Activated naive CD8-positive, alpha-beta T cell treated with anti-CD3 and anti-CD28 coated beads, Interleukin-2, amount 10 ng/mL, durations not matched to agents 7 days and 5 days (primary cell): ENCODE measurements at regions not wholly inside any gene's neighbourhood (a gene's known extent, or its start where the extent isn't known, plus 50 kb on each side); places are given as distances from the start of the nearest gene placed in this dataset.
"Not testable (repeated sequence)": the region's sequence is repeated elsewhere in the genome, so short reads cannot be mapped to it uniquely, and the experiment has no call there.

Experiments used
- ATAC-seq: fragments of 150-1000 bp; cut with Tn5 transposase; one replicate; pipeline ENCODE4 v1.10.0; 2021; ENCODE audit warnings: low read depth, moderate library complexity
- POLR2A ChIA-PET: fragments of 350-600 bp; sonication (Branson Sonifier 250); formaldehyde crosslinking; loops from one replicate; lab custom pipeline; 2021; ENCODE audit warnings: antibody characterized with exemption; lab: Charles Lee
- DNase-seq: peaks from one replicate; pipeline ENCODE4 v3.0.0; 2021
- H3K27ac Mint-ChIP-seq: one replicate; pipeline ENCODE4 v1.8.0; 2022; ENCODE audit warnings: mild to moderate bottlenecking, mixed read lengths
- H3K27me3 Mint-ChIP-seq: one replicate; pipeline ENCODE4 v1.8.0; 2022; ENCODE audit warnings: mild to moderate bottlenecking, moderate library complexity, mixed read lengths
- H3K36me3 Mint-ChIP-seq: one replicate; pipeline ENCODE4 v1.8.0; 2021; ENCODE audit warnings: mild to moderate bottlenecking, mixed read lengths
- H3K4me1 Mint-ChIP-seq: one replicate; pipeline ENCODE4 v1.8.0; 2021; ENCODE audit warnings: mixed read lengths
- H3K4me3 Mint-ChIP-seq: one replicate; pipeline ENCODE4 v1.8.0; 2022; ENCODE audit warnings: mild to moderate bottlenecking, moderate library complexity, mixed read lengths
- H3K9me3 Mint-ChIP-seq: one replicate; pipeline ENCODE4 v1.8.0; 2021; ENCODE audit warnings: mixed read lengths

- Mint-ChIP-seq H3K4me1 (peaks cover 5% of the 10 kb centered on the region), H3K27me3 (peaks cover 12% of the 10 kb centered on the region), H3K4me3 (no peak overlapping the region), H3K36me3 (no peaks in the 10 kb centered on the region), H3K27ac (no peak overlapping the region), H3K9me3 (no peaks in the 10 kb centered on the region)
- ATAC-seq (no peak), DNase-seq (no peak)
- POLR2A ChIA-PET: no interaction called here
Observed at GRCh38 chr9:78439866-78440830, 143.2 kb downstream of the PSAT1 start.

- Mint-ChIP-seq H3K27me3 (peaks cover 12% of the 10 kb centered on the region), H3K4me1 (peaks cover 5% of the 10 kb centered on the region), H3K9me3 (no peaks in the 10 kb centered on the region), H3K27ac (no peak overlapping the region), H3K36me3 (no peaks in the 10 kb centered on the region), H3K4me3 (no peak overlapping the region)
- no peak for ATAC-seq
- DNase-seq: no peak
- POLR2A ChIA-PET: no interaction called here
Observed at GRCh38 chr9:78441396-78441795, 144.5 kb downstream of the PSAT1 start.

GRCh38 chr9:78441822-78442431 is 145.0 kb downstream of the PSAT1 start:
- H3K27me3 Mint-ChIP-seq: peaks cover 12% of the 10 kb centered on the region
- H3K9me3 Mint-ChIP-seq: no peaks in the 10 kb centered on the region
- H3K4me3 Mint-ChIP-seq: no peak overlapping the region
- no peaks in the 10 kb centered on the region for H3K36me3 Mint-ChIP-seq
- ATAC-seq: no peak
- H3K27ac Mint-ChIP-seq: no peak overlapping the region
- DNase-seq: no peak
- H3K4me1 Mint-ChIP-seq: peaks cover 5% of the 10 kb centered on the region
- POLR2A ChIA-PET: no interaction called here

GRCh38 chr9:78442577-78442976 is 145.7 kb downstream of the PSAT1 start:
- H3K36me3 Mint-ChIP-seq: not testable (repeated sequence)
- H3K27me3 Mint-ChIP-seq: peaks cover 13% of the 10 kb centered on the region

GRCh38 chr9:78443946-78444345 is 147.0 kb downstream of the PSAT1 start:
- Mint-ChIP-seq H3K27ac (no peak overlapping the region), H3K36me3 (no peaks in the 10 kb centered on the region), H3K9me3 (no peaks in the 10 kb centered on the region), H3K4me1 (peaks cover 5% of the 10 kb centered on the region), H3K27me3 (peaks cover 8% of the 10 kb centered on the region), H3K4me3 (no peak overlapping the region)
- no peak for DNase-seq
- POLR2A ChIA-PET: no interaction called here
- ATAC-seq: no peak

More at GRCh38 chr9:78442577-78442976, 145.7 kb downstream of the PSAT1 start:
- H3K4me1 Mint-ChIP-seq, POLR2A ChIA-PET, H3K4me3 Mint-ChIP-seq, DNase-seq, H3K27ac Mint-ChIP-seq, ATAC-seq, H3K9me3 Mint-ChIP-seq: not testable (repeated sequence)

GRCh38 chr9:78448960-78449673 is 152.2 kb downstream of the PSAT1 start:
- Mint-ChIP-seq H3K36me3 (no peaks in the 10 kb centered on the region), H3K27ac (no peak overlapping the region), H3K4me1 (no peaks in the 10 kb centered on the region), H3K9me3 (no peaks in the 10 kb centered on the region), H3K27me3 (peaks cover 2% of the 10 kb centered on the region), H3K4me3 (no peak overlapping the region)
- DNase-seq (no peak), ATAC-seq (no peak)
- POLR2A ChIA-PET: no interaction called here

GRCh38 chr9:78453450-78453849 is 156.5 kb downstream of the PSAT1 start:
- H3K27me3 Mint-ChIP-seq: peaks cover 4% of the 10 kb centered on the region
- H3K36me3 Mint-ChIP-seq: no peaks in the 10 kb centered on the region
- H3K27ac Mint-ChIP-seq: no peak overlapping the region
- ATAC-seq (no peak), DNase-seq (no peak)
- no peak overlapping the region for H3K4me3 Mint-ChIP-seq
- POLR2A ChIA-PET: no interaction called here
- no peaks in the 10 kb centered on the region for H3K9me3 Mint-ChIP-seq
- H3K4me1 Mint-ChIP-seq: no peaks in the 10 kb centered on the region

GRCh38 chr9:78462611-78463010 is 165.7 kb downstream of the PSAT1 start:
- POLR2A ChIA-PET: no interaction called here
- DNase-seq (no peak), ATAC-seq (no peak)
- Mint-ChIP-seq H3K27ac (no peak overlapping the region), H3K36me3 (no peaks in the 10 kb centered on the region), H3K4me1 (no peaks in the 10 kb centered on the region), H3K9me3 (no peaks in the 10 kb centered on the region), H3K27me3 (peaks cover 1% of the 10 kb centered on the region), H3K4me3 (no peak overlapping the region)

GRCh38 chr9:78463750-78464149 is 166.8 kb downstream of the PSAT1 start:
- H3K27ac Mint-ChIP-seq: no peak overlapping the region
- no peak for DNase-seq
- H3K36me3 Mint-ChIP-seq: no peaks in the 10 kb centered on the region
- no peak for ATAC-seq
- no peak overlapping the region for H3K4me3 Mint-ChIP-seq
- POLR2A ChIA-PET: no interaction called here
- no peaks in the 10 kb centered on the region for H3K9me3 Mint-ChIP-seq
- no peaks in the 10 kb centered on the region for H3K4me1 Mint-ChIP-seq
- peaks cover 4% of the 10 kb centered on the region for H3K27me3 Mint-ChIP-seq

GRCh38 chr9:78468231-78468630 is 171.3 kb downstream of the PSAT1 start:
- H3K4me1 Mint-ChIP-seq: no peaks in the 10 kb centered on the region
- no peaks in the 10 kb centered on the region for H3K9me3 Mint-ChIP-seq
- POLR2A ChIA-PET: no interaction called here
- DNase-seq (no peak), ATAC-seq (no peak)
- no peak overlapping the region for H3K4me3 Mint-ChIP-seq
- H3K27me3 Mint-ChIP-seq: peaks cover 10% of the 10 kb centered on the region
- H3K27ac Mint-ChIP-seq: no peak overlapping the region
- no peaks in the 10 kb centered on the region for H3K36me3 Mint-ChIP-seq

GRCh38 chr9:78468974-78469576 is 172.2 kb downstream of the PSAT1 start:
- no peaks in the 10 kb centered on the region for H3K4me1 Mint-ChIP-seq
- DNase-seq (no peak), ATAC-seq (no peak)
- H3K9me3 Mint-ChIP-seq: no peaks in the 10 kb centered on the region
- H3K27me3 Mint-ChIP-seq: peaks cover 10% of the 10 kb centered on the region
- H3K27ac Mint-ChIP-seq: no peak overlapping the region
- POLR2A ChIA-PET: no interaction called here
- no peaks in the 10 kb centered on the region for H3K36me3 Mint-ChIP-seq
- no peak overlapping the region for H3K4me3 Mint-ChIP-seq

GRCh38 chr9:78470216-78470615 is 173.3 kb downstream of the PSAT1 start:
- no peaks in the 10 kb centered on the region for H3K36me3 Mint-ChIP-seq
- no peaks in the 10 kb centered on the region for H3K9me3 Mint-ChIP-seq
- H3K4me3 Mint-ChIP-seq: no peak overlapping the region
- POLR2A ChIA-PET: no interaction called here
- no peak overlapping the region for H3K27ac Mint-ChIP-seq
- H3K4me1 Mint-ChIP-seq: no peaks in the 10 kb centered on the region
- H3K27me3 Mint-ChIP-seq: peaks cover 10% of the 10 kb centered on the region
- no peak for DNase-seq
- ATAC-seq: no peak

GRCh38 chr9:78470741-78471140 is 173.8 kb downstream of the PSAT1 start:
- POLR2A ChIA-PET: no interaction called here
- H3K9me3 Mint-ChIP-seq: no peaks in the 10 kb centered on the region
- H3K27me3 Mint-ChIP-seq: peaks cover 10% of the 10 kb centered on the region
- no peak overlapping the region for H3K4me3 Mint-ChIP-seq
- ATAC-seq (no peak), DNase-seq (no peak)
- no peaks in the 10 kb centered on the region for H3K4me1 Mint-ChIP-seq
- H3K36me3 Mint-ChIP-seq: no peaks in the 10 kb centered on the region
- no peak overlapping the region for H3K27ac Mint-ChIP-seq
